NK-92 treated with Interleukin-12 subunit alpha and Interleukin-12 subunit beta, amount 100 ng/mL, for 24 hours (cell line): ENCODE measurements at regions not wholly inside any gene's neighbourhood (a gene's known extent, or its start where the extent isn't known, plus 50 kb on each side); places are given as distances from the start of the nearest gene placed in this dataset.

Experiments used
- DNase-seq: peaks from one replicate; lab custom pipeline; 2025; lab: John Stamatoyannopoulos, UW

DNA sequence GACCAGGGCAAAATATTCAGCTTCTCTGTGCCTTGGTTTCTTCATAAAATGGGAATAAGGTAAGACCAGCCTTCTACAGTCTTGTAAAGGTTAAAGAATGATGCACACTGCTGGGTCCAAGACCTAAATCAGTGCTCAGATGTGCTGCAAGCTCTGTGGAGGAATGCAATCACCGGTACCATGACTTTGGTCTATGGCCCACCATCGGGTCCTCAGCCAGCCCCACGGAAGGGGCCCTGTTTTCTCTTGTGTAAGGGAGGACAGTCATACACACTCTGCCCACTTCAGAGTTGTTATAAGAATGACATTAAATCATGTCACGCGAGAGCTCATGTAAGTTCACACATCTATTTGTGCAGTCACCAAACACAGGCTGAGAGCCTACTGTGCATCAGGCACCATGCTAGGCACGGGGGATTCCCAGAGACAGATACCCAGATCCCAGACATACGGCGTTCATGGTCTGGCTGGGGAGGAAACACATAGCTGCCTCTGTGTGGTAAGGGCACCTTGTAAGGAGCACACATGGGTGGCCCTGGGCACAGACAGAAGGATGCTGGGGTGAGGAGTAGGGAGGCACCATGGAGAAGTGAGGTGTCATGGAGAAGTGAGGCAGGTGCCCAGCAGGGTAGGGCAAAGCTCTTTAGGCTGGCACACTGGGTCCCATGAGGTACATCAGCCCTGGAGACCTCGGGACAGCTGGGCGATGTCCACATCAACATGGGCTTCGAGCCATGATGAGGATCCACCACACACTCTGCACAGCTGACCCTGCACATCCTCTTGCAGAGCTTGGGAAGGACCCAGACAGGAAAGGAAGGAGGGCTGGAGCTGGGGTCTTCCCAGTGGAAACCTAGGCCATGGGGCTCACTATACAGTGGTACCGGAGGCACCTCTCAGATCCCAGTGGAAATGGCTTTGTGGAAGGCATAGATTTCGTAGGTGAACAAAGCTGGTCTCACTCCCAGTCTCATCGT is 190.4 kb upstream of the DIO3 start:
- no peak for DNase-seq

DNA sequence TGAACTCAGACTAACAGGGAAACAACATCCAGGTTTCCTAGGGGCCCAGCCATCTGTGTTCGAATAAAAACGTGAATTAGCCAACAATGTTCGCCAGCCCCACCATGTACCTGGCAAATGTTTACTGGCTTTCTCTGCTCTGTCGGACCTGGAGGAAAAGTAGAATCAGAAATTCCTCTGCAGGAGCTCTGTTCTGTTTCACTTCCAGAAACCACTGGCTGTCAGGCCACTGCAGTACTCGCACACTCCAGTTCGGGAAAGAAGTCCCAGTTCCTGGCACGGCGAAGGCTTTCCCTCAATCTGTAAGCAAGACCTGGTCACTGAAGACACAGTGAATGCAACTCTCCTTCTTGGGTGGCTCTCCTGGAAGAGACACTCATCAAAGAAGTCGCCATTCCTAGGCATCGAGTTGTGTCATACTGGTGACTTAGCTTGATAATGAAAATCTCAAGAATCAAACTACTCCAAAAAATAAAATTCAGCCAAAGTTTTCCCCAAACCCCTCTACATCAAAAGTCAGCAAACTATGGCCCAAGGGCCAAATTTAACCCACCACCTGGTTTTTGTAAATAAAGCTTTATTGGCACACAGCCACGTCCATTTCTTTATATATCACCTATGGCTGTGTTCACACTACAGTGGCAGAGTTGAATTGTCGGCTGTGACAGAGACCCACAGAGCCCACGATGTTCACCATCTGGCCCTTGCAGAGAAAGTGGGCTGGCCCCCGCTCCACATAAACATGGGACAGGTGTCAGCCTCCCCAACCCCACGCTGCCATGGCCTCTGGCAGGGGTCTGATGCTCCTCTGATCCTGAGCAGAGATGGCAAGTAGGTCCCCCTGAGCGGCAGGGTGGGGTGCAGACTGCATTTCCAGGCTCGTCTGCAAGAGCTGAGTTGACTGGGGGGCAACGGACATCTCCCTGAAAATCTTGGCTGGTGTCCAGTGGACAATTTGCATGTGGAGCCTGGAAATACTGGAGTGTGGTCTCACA is 189.2 kb upstream of the DIO3 start:
- DNase-seq = no peak

DNA sequence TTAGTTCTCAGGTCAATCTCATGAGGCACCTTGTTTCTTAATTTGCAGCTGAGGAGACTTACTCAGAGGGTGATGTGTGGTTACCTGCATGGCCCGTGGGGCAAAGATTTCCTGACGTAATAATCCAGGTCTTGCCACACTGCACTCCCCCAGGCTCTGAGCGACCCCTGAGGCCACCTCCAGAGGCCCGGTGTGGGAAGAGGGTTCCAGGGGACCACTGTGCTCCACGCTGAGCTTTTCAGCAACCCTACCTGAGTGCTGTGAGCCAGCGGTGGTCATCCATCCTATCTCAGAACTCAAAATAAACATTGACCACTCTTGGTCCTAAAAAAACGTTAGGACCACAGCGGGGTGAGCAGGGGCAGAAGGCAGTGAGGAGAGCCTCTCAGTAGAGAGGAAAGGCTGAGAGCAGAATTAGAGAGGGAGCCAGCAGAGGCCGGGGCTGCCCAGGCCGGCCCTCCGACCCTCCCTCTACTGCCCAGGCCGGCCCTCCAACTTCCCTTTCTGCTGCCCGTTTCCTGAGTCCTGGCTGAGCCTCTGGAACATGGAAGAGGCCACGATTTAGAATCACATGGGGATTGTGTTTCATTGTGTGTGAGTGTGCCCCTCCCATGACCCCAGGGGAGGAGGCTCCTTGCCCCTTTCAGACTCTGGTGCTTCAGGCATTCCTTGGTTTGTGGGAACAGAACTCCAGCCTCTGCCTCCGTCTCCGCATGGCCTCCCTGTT is 188.2 kb upstream of the DIO3 start:
- DNase-seq = no peak

DNA sequence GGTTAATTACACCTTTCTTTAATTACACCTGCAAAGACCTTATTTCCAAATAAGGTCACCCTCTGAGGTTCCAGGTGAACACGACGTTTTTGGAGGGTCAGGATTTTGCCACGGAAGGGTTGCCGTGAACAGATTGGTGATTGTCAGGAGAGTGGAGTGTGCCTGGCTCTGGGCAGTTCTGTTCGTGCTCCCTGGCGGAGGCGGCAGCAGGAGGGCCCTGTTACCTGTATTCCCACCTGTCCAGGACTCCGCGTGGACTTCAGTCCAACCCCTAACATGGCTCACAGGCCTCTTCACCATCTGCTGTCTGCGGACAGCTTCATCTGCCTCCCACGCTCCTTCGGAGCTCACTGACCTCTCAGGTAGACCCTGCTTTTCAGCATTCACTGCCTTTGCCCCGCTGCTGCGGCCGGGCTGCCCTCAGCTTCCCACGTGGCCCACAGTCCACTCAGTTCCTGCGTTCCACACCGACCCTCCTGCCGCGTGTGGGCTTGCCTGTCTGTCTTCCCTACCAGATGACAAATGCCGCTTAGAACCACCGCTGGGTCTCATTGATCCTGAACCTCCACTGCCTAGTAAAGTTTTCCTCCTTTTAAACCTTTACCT is 187.5 kb upstream of the DIO3 start:
- no peak for DNase-seq

DNA sequence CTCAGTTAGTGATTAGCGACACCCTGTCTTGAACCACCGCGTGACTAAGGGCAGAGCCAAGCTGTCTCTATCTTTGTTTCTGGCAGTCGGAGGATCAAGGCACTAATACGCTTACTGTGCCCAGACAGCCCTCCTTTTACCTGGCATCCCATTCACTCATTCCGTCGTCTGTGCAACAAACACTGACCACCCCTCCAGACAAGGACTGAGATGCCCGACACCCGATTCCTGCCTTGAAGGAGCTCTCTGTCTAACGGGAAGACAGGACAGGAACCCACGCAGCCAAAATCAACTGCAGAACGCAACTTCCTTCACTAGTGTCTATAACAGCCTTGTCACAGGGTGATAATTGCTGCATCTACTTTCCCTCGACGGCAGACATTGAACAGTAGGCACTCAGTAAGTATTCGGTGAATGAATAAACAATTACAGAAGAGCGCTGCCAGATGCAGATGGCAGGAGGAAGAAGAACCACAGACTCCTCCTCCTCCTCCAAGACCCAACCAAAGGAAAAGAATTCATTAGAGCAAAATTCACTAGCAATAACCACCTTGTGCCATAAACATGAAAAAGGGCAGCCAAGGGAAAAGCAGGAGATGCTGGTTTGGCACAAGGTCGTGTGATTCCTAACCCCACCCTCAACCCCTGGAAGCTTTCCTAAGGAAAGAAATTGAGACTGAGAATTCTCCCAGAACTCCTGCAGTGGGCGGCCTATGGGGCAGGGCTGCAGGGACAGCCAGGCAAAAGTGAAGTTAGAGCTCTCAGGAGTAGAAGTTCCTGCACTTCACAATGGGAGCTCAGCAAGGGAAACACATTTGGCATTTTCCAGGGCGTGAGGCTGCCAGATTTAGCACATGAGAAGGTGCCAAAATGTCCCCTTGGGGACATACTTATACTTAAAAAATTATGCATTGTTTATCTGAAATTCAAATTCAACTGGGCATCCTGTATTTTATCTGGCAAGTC is 186.6 kb upstream of the DIO3 start:
- no peak for DNase-seq

DNA sequence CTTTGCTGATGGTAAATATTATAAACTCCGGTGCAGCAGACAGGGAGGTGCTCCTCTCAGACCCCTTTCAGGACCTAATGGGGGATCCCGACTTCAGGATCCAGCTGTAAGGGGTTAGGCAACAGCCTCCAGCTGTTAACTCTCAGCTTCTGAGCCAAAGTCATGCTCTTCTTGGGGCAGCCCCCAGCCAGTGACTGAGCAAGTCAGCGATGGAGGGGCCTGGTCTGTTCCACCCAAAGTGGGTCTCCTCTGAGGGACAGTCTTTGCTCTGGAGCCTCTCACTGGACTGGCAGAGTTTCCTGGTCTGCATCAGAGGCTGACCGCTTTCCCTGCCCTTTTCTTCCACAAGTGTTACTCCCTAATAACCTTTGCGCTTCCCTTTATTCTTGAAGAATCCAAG is 184.2 kb upstream of the DIO3 start:
- DNase-seq = no peak

DNA sequence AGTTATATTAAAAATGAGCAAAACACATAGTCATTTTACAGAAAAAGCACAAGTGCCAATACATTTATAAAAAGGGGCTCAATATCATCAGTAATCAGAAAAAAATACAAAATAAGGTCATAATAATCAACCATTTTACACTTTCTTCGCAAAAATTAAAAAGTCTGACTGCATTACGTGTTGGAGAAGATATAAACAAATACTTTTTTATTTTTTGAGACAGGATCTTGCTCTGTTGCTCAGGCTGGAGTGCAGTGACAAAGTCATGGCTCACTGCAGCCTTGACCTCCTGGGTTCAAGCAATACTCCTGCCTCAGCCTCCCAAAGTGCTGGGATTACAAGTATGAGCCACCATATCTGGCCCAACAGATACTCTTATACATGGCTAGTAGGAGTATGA is 181.5 kb upstream of the DIO3 start:
- no peak for DNase-seq

DNA sequence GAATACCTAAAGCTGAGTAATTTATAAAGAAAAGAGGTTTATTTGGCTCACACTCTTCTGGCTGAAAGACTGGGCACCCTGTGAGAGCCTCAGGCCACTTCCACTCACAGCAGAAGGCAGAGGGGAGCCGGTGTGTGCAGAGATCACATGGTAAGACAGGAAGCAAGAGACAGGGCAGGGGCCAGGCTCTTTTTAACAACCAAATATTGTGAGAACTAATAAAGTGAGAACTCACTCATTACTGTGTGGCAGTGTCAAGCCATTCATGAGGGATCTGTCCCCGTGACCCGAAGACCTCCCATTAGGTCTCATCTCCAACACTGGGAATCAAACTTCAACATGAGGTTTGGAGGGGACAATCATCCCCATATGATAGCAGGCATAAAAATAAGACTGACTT is 180.8 kb upstream of the DIO3 start:
- DNase-seq = no peak

DNA sequence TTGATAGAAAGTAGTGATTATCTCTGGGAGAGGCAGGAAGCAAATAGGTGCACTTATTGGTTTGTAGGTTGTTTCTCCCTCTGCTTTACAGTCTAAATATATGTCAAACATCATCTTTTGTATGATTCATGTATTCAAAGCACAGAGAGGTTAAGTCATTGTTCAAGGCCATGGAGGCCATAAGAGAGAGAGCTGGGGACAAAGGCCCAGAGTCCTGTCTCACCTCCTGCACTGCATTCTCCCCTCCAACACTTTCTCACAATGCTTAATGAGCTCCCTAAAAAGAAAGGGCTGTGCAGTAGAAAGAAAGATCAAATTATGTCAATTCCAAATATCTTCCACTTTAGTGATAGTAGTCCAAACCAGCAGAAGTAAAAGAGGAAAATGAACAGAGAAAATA is 180.4 kb upstream of the DIO3 start:
- no peak for DNase-seq

DNA sequence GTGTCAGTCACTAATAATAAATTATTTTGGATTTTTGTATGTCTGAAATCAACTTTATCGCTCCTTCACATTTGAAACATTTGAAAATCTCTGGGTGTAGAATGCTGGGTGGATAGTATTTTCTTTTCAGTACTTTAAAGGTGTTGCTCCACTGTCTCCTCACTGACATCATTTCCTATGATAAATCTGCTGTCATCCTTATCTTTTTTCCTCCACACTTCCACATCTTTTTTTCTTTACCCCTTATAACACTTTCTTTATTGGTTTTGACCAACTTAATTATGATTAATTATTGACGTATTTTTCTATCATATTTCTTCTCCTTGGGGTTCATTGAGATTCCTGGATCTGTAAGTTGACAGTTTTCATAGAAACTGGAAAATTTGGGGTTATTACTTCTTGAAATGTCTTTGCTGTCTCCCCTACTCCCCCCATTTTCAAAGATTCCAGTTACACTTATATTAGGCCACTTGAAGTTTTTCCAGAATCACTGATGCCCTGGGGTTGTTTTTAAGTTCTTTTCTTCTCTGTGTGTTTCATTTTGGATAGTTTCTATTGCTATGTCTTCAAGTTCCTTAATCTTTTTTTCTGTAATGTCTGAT is 177.5 kb upstream of the DIO3 start:
- no peak for DNase-seq

DNA sequence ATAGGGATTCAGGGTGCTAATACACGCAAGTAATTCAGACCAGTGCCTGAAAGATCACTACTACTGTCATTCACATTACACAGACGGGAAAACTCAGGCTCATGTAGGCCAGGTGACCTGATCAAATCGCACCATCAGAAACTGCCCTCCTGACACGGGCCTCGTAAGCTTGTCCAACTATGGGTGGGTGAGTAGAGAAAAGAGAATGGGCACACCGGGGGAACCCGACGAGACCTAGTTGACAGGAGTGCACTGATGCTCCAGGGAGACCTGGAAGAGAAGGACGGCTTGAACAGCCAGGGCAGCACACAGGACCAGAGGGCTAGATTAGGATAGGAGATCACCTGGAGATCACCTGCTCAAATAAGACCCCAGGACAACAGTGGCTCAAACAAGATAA is 166.9 kb upstream of the DIO3 start:
- DNase-seq = no peak

DNA sequence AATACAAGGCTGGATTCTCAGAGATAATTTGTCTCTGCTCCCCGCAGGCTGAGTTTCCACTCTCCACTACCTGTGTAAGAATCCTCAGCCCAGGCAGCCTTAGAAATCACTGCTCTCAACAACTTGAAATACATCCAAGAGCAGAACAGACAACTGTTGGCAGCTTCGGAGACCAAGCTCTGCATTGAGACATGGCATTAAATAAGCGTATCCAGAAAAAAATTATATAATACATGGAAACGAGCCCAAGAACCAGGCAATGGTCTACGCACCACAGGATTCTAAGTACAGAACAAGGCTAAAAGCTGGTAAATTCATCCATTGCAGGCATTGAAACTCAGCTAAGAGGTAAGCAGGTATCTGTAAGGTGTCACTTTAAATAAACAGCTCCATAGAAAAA is 165.5 kb upstream of the DIO3 start:
- no peak for DNase-seq

DNA sequence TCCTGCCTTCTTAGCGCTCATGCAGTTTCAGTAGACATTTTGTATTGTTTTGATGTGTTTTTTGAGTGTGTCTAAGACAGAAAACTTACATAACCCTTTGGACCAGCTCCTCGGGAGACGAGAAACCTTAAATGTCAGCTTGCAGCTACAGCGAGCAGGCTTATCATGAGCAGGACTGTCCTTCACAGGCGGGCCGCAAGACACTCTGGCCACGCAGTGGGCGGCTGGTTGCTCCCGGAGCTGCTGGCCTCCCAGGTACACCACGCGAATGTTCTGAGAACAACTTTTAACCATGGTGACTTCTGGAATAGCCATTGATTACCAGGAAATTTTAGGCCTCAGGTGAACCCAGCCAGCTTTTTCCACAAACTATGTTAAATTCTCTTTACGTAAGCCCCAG is 164.1 kb upstream of the DIO3 start:
- no peak for DNase-seq

DNA sequence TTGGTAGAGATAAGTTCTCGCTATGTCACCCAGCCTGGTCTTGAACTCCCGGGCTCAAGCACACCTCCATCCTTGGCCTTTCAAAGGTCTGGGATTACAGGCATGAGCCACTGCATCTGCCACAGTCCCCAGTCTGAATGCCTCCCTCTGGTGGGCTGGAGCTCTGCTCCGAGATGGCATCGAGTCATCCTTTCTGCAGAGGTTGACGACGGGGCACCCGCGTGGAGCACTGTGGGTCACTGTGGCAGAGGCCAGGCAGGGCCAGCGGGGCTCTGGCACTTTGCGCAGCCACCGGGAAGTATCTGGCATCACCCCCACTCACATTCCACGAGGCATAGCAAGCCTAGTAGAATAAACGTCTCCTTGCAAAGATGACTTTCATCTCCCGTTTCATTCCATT is 163.3 kb upstream of the DIO3 start:
- no peak for DNase-seq

DNA sequence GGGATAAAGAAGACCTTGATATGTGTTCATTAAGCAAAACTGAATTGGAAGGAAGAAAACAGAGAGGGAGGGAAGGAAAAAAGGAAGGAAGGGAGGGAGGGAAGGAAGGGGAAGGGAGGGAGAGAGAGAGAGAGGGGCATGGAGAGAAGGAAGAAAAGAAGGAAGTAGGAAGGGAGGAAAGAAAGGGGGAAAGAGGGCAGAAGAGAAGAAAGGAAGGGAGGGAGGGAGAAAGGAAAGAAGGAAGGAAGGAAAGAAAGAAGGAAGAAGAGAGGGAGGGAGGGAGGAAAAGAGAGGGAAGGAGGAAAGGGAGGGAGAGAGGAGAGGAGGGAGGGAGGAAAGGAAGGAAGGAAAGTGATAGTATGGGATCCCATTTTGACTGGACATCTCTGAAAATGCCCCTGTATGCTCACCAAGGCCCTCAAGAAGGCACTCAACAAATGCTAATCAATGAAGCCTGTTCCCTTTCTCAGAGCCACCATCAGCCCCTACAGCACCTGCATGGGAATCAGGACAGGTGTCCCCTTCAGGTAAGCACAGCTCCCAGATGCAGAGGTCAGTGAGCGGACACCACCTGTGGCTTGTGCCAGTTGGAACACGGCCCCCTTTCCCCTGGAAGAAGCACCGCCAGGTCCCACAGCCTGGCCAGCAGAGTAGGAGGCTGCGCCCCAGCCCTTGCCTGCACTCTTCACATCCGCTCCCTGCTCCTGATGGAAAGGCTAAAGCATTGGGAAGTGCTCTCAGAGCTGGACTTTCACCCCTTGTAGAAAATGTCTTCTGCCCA is 161.4 kb upstream of the DIO3 start:
- DNase-seq = no peak

DNA sequence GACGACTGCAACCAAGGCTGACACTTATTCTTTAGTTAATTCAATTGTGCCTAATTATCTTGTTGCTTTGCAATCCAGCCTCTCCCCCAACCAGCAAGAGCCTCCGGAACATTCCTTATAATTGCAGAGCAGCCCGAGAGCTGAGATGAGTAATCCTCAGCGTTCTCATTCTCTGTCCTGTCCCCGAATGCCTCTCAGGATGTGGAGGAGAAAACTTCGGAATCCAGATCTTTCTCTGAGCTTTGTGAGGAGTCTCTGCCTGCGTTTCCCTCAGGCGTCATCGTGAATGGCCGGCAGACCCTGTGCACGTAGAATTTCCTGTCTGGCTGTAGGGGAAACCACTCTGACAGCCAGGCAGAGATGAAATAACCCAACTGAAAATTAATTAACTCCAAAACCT is 160.5 kb upstream of the DIO3 start:
- no peak for DNase-seq

DNA sequence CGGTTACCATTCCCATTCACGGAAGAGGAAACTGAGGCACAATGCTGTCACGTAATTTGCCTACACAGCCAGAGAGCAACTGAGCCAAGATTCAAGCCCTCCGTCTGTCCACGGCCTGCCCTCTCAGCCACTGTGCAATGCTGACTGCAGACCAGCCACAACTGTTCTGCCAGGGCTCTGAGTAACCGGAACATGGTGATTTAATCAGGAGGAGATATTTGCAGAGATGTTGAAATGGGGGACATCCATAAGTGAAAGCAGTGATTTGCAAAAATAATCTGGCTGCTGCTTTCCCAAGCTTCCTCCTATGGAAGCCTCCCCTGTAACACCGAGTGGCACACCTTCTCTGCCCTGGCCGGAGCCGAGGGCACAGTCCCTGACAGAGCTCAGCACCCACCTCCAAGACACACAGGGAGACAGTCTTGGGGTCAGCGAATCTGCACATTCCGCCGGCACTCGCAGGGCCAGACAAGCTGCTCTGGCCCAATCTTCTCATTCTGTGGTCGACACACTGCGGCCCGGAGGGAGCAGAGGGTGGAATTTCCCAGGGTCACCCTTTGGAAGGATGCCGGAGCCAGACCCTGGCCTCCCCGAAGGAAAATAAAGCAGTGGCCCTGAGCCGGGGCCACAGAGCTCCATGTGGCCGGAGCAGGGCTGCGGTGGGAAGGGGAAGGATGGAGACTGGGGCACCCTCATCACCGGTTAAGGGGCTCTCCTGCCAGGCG is 158.2 kb upstream of the DIO3 start:
- no peak for DNase-seq

DNA sequence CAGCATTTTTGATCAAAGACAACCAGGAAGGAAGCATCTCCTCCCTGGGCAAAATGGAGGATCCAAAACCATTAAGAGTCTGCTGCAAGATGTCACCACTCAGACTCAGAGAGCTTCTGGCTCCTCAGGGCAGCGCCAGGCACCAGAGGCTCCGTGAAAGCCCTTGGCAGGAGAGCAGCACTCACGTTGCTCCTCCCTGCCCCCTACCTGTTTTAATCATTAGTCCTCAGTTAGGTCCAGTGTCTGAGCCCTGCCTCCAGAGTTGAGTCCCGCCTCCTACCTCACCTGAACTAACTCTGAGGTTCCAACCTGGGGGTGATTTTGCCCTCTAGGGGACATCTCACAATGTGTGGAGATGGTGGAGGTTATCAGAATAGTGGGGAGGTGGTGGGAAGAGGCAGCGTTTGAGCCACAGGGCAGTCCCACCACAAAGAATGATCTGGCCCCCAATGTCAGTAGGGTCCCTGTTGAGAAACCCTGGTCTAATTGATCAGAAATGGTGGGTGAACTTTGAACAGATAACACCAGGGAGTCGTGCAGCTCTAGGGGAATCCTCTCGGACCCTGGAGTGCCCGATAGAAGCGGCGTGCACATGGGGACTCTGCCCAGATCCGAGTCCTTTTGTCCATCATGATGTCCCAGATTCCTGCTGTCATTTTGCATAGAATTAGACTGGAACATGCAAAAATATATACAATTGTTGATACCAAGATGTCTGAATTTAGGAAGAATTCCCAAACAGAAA is 156.7 kb upstream of the DIO3 start:
- no peak for DNase-seq
